CD14-positive monocyte (primary cell): ENCODE measurements at regions not wholly inside any gene's neighbourhood (a gene's known extent, or its start where the extent isn't known, plus 50 kb on each side); places are given as distances from the start of the nearest gene placed in this dataset.

ENCODE experiments used
- DNase-seq, 3 donors: peaks; one replicate each; pipeline ENCODE4 v3.0.0-alpha.2; 2011 to 2022
- H2AFZ ChIP-seq: 2 replicates; pipeline ENCODE4 v1.6.0; 2012; ENCODE audit warnings: mild to moderate bottlenecking, low read depth, low read length, inconsistent platforms; ENCODE audit not compliant: insufficient read depth, poor library complexity, severe bottlenecking
- H3K27ac ChIP-seq, 2 donors: 1 replicate in 1 of 2; 2 replicates in 1 of 2; pipeline ENCODE4 v1.5.1; 2012 to 2013; ENCODE audit warnings: low read length in 2 of 2, control low read depth in 1 of 2, inconsistent platforms in 1 of 2, low read depth in 1 of 2, mild to moderate bottlenecking in 1 of 2
- H3K27me3 ChIP-seq, 2 donors: one replicate each; pipeline versions ENCODE4 v1.6.0 to v1.6.1; 2011 to 2013; ENCODE audit warnings: low read length in 2 of 2; ENCODE audit not compliant: control insufficient read depth in 2 of 2, insufficient read depth in 2 of 2
- H3K36me3 ChIP-seq, 2 donors: replicated peaks in 1 of 2; 1 replicate in 1 of 2; 2 replicates in 1 of 2; pipeline versions ENCODE4 v1.5.1 to v1.6.1; 2012 to 2013; ENCODE audit warnings: low read length in 2 of 2, control low read depth in 1 of 2, inconsistent platforms in 1 of 2, mild to moderate bottlenecking in 1 of 2; ENCODE audit not compliant: insufficient read depth in 2 of 2, control insufficient read depth in 1 of 2
- H3K4me1 ChIP-seq, 2 donors: 1 replicate in 1 of 2; 2 replicates in 1 of 2; pipeline versions ENCODE4 v1.5.1 to v1.6.1; 2012 to 2013; ENCODE audit warnings: low read length in 2 of 2, control low read depth in 1 of 2, inconsistent platforms in 1 of 2, mild to moderate bottlenecking in 1 of 2, moderate library complexity in 1 of 2; ENCODE audit not compliant: insufficient read depth in 2 of 2, control insufficient read depth in 1 of 2
- H3K4me2 ChIP-seq: replicated peaks from 2 replicates; pipeline ENCODE3; 2012; ENCODE audit warnings: low read length, moderate library complexity, mild to moderate bottlenecking; ENCODE audit not compliant: poor library complexity, severe bottlenecking; ENCODE audit errors: extremely low read depth
- H3K4me3 ChIP-seq, 3 experiments: fragments of 200-600 bp in 1 of 3; sonication (generic) in 1 of 3; replicated peaks in 1 of 3; 1 replicate in 2 of 3; 2 replicates in 1 of 3; pipeline ENCODE4 v1.5.1; 2011 to 2013; ENCODE audit warnings: low read length in 3 of 3, mild to moderate bottlenecking in 3 of 3, control low read depth in 2 of 3, low read depth in 2 of 3, inconsistent platforms in 1 of 3, moderate library complexity in 1 of 3
- H3K79me2 ChIP-seq: 2 replicates; pipeline ENCODE4 v1.6.0; 2012; ENCODE audit warnings: mild to moderate bottlenecking, control low read depth, inconsistent platforms, low read length, moderate library complexity; ENCODE audit not compliant: insufficient read depth
- H3K9ac ChIP-seq: 2 replicates; pipeline ENCODE4 v1.6.0; 2017; ENCODE audit warnings: low read length, mild to moderate bottlenecking; ENCODE audit not compliant: insufficient read depth, poor library complexity, severe bottlenecking
- H3K9me3 ChIP-seq, 2 donors: replicated peaks in 1 of 2; 1 replicate in 1 of 2; 2 replicates in 1 of 2; pipeline versions ENCODE4 v1.5.1 to v1.6.1; 2012 to 2013; ENCODE audit warnings: low read length in 2 of 2, control low read depth in 1 of 2; ENCODE audit not compliant: control insufficient read depth in 1 of 2, insufficient read depth in 1 of 2
- H4K20me1 ChIP-seq: 2 replicates; pipeline ENCODE4 v1.6.0; 2012; ENCODE audit warnings: mild to moderate bottlenecking, low read length, control low read depth, moderate library complexity; ENCODE audit not compliant: insufficient read depth
- H3K27ac Mint-ChIP-seq, 7 donors: one replicate each; pipeline ENCODE4 v1.8.0; 2020; ENCODE audit warnings: mild to moderate bottlenecking in 7 of 7, mixed read lengths in 7 of 7, moderate library complexity in 6 of 7, inconsistent platforms in 2 of 7
- H3K27me3 Mint-ChIP-seq, 3 donors: one replicate each; pipeline ENCODE4 v1.8.0; 2021 to 2022; ENCODE audit warnings: low read depth in 3 of 3, mild to moderate bottlenecking in 3 of 3, mixed read lengths in 3 of 3, moderate library complexity in 3 of 3, inconsistent platforms in 1 of 3
- H3K36me3 Mint-ChIP-seq, 2 donors: one replicate each; pipeline ENCODE4 v1.8.0; 2020; ENCODE audit warnings: mixed read lengths in 2 of 2, inconsistent platforms in 1 of 2, mild to moderate bottlenecking in 1 of 2
- H3K4me1 Mint-ChIP-seq: one replicate; pipeline ENCODE4 v1.8.0; 2020; ENCODE audit warnings: mild to moderate bottlenecking, mixed read lengths
- H3K4me3 Mint-ChIP-seq, 2 donors: one replicate each; pipeline ENCODE4 v1.8.0; 2020; ENCODE audit warnings: mild to moderate bottlenecking in 2 of 2, mixed read lengths in 2 of 2, moderate library complexity in 1 of 2
- H3K9me3 Mint-ChIP-seq, 7 donors: one replicate each; pipeline ENCODE4 v1.8.0; 2020 to 2022; ENCODE audit warnings: mixed read lengths in 7 of 7, mild to moderate bottlenecking in 6 of 7, moderate library complexity in 6 of 7, inconsistent platforms in 2 of 7
- WGBS: methylation state at CpG from one replicate; pipeline ENCODE4 v1.1.5; 2013; ENCODE audit warnings: missing lambda C conversion rate; ENCODE audit not compliant: insufficient coverage; 5-methylcytosine and 5-hydroxymethylcytosine counted together
- intact Hi-C, 2 donors: fragments of 100-400 bp; cut with micrococcal nuclease; formaldehyde crosslinking; loops; one replicate each; pipeline versions ENCODE4 v1.15.0 to v1.15.1; 2023
- TF ChIP-seq, protein P1 (sequence below): fragments of 200-600 bp; IDR thresholded peaks from one replicate; pipeline ENCODE4 v1.8.0; 2022; ENCODE audit warnings: antibody characterized with exemption, mild to moderate bottlenecking

- no peaks in the 10 kb centered on the region for H3K9me3 Mint-ChIP-seq
- no peaks in the 10 kb centered on the region for H3K79me2 ChIP-seq
- no peaks in the 10 kb centered on the region for H3K4me1 ChIP-seq
- no peaks in the 10 kb centered on the region for H3K36me3 Mint-ChIP-seq
- no peaks in the 10 kb centered on the region for H3K9me3 ChIP-seq
- H3K36me3 ChIP-seq = no peaks in the 10 kb centered on the region
- no peak overlapping the region for H3K9ac ChIP-seq
- H3K4me3 Mint-ChIP-seq = no peak overlapping the region
- TF ChIP-seq, protein P1, sequence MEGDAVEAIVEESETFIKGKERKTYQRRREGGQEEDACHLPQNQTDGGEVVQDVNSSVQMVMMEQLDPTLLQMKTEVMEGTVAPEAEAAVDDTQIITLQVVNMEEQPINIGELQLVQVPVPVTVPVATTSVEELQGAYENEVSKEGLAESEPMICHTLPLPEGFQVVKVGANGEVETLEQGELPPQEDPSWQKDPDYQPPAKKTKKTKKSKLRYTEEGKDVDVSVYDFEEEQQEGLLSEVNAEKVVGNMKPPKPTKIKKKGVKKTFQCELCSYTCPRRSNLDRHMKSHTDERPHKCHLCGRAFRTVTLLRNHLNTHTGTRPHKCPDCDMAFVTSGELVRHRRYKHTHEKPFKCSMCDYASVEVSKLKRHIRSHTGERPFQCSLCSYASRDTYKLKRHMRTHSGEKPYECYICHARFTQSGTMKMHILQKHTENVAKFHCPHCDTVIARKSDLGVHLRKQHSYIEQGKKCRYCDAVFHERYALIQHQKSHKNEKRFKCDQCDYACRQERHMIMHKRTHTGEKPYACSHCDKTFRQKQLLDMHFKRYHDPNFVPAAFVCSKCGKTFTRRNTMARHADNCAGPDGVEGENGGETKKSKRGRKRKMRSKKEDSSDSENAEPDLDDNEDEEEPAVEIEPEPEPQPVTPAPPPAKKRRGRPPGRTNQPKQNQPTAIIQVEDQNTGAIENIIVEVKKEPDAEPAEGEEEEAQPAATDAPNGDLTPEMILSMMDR = no peak
- H3K4me2 ChIP-seq = no peak overlapping the region
- H4K20me1 ChIP-seq = no peaks in the 10 kb centered on the region
- no peak overlapping the region for H3K4me3 ChIP-seq
- peaks cover 10 to 18% (median 16%) of the 10 kb centered on the region in 3 donors for H3K27me3 Mint-ChIP-seq
- H3K27ac Mint-ChIP-seq = no peak overlapping the region
- peaks cover 3 to 5% of the 10 kb centered on the region in 2 donors for H3K27me3 ChIP-seq
- intact Hi-C loops = loop anchor here (5.0 to 10.0 kb wide), 2 partner anchors 136 to 149 kb away; no protein-coding TSS in a partner anchor
- no peak overlapping the region for H2AFZ ChIP-seq
- no peak overlapping the region for H3K27ac ChIP-seq
- no peaks in the 10 kb centered on the region for H3K4me1 Mint-ChIP-seq
- DNase-seq = no peak
These were observed 124.6 kb upstream of the NRBF2 start for GRCh38 chr10:63008491-63008890.

DNA sequence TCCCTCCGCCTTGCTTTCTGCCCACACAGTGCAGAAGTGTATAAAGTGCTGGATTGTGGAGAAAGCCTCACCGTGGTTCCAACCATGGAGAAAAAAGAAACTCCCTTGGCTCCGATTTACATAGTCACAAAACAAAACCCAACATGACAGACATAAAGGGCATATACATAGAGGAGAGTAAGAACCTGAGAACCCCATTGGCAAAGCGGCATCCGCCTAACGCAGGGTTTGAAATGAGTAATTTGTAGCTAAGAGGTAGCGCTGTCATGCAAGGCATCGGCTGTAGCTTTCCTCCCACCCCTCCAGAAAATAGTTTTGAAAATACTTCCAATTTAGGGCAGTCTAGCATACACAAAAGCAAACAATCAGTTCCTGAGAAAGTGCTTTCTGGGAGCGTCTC is 126.0 kb upstream of the NRBF2 start:
- Mint-ChIP-seq H3K36me3 (no peaks in the 10 kb centered on the region), H3K4me1 (no peaks in the 10 kb centered on the region), H3K4me3 (no peak overlapping the region), H3K27ac (no peak overlapping the region), H3K27me3 (peaks cover 10 to 14% (median 14%) of the 10 kb centered on the region in 3 donors), H3K9me3 (no peaks in the 10 kb centered on the region)
- H3K4me2 ChIP-seq = no peak overlapping the region
- no peak overlapping the region for H3K27ac ChIP-seq
- no peak overlapping the region for H3K9ac ChIP-seq
- intact Hi-C loops = loop anchor here (5.0 to 10.0 kb wide), 2 partner anchors 138 to 150 kb away; no protein-coding TSS in a partner anchor
- WGBS = no CpG with 5 or more reads among the region's 9 CpGs
- H4K20me1 ChIP-seq = no peaks in the 10 kb centered on the region
- DNase-seq = no peak
- H3K27me3 ChIP-seq = peaks cover 3 to 5% of the 10 kb centered on the region in 2 donors
- no peaks in the 10 kb centered on the region for H3K4me1 ChIP-seq
- no peak overlapping the region for H3K4me3 ChIP-seq
- H2AFZ ChIP-seq = no peak overlapping the region
- H3K36me3 ChIP-seq = no peaks in the 10 kb centered on the region
- H3K79me2 ChIP-seq = no peaks in the 10 kb centered on the region
- TF ChIP-seq, protein P1 = no peak
- no peaks in the 10 kb centered on the region for H3K9me3 ChIP-seq
